Prostate gland (tissue), 2 donors: ENCODE measurements at regions not wholly inside any gene's neighbourhood (a gene's known extent, or its start where the extent isn't known, plus 50 kb on each side); places are given as distances from the start of the nearest gene placed in this dataset.
"Not testable (repeated sequence)": the region's sequence is repeated elsewhere in the genome, so short reads cannot be mapped to it uniquely, and the experiment has no call there.

Source experiments
- POLR2A ChIP-seq: fragments of 450-650 bp; IDR thresholded peaks from one replicate; pipeline ENCODE4 v1.6.1; 2016; ENCODE audit warnings: antibody characterized with exemption, mild to moderate bottlenecking
- POLR2AphosphoS5 ChIP-seq: sonication (generic); formaldehyde crosslinking; IDR thresholded peaks from one replicate; pipeline ENCODE4 v1.6.1; 2017; ENCODE audit warnings: antibody characterized with exemption
- TF ChIP-seq, protein P1 (sequence below), 4 experiments: fragments of 200-600 bp in 2 of 4; fragments of 450-650 bp in 2 of 4; sonication (generic) in 2 of 4; IDR thresholded peaks; 1 replicate in 3 of 4; 2 replicates in 1 of 4; pipeline ENCODE4 v1.5.1; 2016 to 2019; ENCODE audit warnings: antibody characterized with exemption in 4 of 4, mild to moderate bottlenecking in 2 of 4, moderate library complexity in 2 of 4

DNA sequence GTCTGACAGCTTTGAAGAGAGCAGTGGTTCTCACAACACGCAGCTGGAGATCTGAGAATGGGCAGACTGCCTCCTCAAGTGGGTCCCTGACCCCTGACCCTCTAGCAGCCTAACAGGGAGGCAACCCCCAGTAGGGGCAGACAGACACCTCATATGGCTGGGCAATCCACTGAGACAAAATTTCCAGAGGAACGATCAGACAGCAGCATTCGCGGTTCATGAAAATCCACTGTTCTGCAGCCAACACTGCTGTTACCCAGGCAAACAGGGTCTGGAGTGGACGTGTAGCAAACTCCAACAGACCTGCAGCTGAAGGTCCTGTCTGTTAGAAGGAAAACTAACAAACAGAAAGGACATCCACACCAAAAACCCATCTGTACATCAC lies 212.1 kb downstream of the FOXD4L6 start:
- TF ChIP-seq POLR2AphosphoS5, POLR2A: not testable (repeated sequence)
- TF ChIP-seq, protein P1, sequence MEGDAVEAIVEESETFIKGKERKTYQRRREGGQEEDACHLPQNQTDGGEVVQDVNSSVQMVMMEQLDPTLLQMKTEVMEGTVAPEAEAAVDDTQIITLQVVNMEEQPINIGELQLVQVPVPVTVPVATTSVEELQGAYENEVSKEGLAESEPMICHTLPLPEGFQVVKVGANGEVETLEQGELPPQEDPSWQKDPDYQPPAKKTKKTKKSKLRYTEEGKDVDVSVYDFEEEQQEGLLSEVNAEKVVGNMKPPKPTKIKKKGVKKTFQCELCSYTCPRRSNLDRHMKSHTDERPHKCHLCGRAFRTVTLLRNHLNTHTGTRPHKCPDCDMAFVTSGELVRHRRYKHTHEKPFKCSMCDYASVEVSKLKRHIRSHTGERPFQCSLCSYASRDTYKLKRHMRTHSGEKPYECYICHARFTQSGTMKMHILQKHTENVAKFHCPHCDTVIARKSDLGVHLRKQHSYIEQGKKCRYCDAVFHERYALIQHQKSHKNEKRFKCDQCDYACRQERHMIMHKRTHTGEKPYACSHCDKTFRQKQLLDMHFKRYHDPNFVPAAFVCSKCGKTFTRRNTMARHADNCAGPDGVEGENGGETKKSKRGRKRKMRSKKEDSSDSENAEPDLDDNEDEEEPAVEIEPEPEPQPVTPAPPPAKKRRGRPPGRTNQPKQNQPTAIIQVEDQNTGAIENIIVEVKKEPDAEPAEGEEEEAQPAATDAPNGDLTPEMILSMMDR (IDR thresholded peaks at IDR 0.05), result not testable (repeated sequence)
